Suppressor macrophage treated with lipopolysaccharide for 1 hour (primary cell): ENCODE measurements at regions not wholly inside any gene's neighbourhood (a gene's known extent, or its start where the extent isn't known, plus 50 kb on each side); places are given as distances from the start of the nearest gene placed in this dataset.

Source experiments
- DNase-seq, 3 donors: peaks; one replicate each; pipeline ENCODE4 v3.0.0-alpha.2; 2020 to 2022

DNA sequence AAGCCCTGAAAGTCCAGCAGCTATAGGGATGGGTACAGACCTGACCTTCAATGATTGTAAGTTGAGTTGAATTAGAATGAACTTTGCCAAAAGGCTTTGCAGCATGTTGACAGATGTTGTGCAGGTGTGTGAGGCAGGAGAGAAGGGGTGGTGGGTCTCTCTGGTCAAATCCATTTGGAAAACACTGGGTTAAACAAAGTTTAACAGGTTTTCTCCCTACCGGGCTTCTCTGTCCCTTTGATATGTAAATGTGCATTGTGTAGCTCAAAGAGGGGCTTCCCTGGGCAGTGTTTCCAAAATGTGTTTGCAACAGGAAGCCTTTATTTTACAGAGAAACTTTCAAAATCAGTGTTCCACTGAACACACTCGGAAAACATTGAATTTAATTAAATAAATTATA, 72.1 kb upstream of the BRINP1 start:
- no peak for DNase-seq

DNA sequence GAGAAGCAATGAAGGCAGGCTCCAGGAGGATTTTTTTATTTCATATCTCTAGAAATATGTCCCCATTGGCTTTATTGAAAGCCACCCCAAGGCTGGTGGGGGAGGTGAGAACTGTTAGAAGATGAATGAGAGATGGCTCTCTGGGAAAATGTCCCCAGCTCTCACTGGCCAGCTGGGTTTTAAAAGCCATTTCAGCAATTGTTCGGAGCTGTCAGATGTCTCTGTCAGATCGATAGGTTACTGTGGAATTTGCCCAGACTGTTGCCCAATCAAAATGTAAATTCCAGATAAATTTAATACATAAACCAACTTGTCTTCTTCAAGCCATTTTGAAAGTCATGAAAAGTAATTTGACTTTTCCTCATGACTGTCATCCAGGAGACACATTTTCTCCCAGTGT, 67.0 kb upstream of the BRINP1 start:
- no peak for DNase-seq

DNA sequence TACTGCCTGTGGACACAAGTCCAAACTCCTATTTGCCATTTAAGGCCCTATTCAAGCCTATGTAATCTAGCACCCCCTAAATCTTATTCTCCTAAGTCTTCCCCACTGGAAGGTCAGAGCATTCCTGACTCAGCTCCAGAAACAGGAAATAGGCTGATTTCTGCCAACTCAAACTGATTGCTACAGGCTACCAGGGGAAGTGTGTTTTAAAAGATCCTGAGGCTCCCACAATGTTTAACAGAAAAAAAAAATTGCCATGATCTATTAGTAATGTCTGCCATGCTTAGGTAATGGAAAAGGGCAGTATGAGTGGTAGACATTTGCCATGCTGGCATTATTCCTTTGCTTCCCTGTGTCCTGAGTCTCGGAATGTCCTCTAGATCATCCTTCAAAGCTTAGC, 65.8 kb upstream of the BRINP1 start:
- DNase-seq, result no peak

DNA sequence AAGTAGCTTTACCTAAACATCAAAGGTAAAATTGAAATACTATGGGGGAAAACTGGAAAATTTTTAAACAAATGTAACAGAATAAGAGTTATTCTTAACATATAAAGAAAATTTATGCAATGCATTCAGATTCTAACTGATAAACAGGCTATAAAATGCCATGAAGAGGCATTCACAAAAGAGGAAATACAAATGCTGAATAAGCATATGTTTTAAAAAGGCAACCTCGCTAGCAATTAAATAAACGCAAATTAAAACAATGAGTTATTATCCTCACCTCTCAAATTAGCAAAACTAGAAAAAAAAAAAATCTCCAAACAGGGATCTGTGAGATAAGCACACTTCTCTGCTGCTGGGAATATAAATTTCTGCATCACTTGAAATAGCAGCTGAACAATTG, 63.2 kb upstream of the BRINP1 start:
- no peak for DNase-seq

DNA sequence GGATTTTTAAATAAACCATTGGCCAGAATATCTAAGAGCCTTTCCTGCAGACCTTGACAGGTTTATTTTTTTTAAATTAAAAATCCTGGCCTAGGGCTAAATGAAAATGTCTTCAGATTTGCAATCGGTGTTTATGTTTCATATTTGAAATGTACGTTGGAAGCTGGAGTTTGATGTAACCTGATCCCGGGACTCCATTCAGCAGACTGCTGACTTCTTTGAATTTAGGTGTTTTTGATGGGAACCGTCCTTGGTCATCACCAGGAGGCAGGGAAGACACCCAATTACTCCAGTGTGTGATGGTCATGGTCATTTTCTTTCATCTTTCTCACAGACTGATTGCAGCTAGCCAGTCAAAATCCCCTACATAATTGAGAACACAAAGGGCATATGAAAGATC, 60.1 kb upstream of the BRINP1 start:
- DNase-seq, result no peak

DNA sequence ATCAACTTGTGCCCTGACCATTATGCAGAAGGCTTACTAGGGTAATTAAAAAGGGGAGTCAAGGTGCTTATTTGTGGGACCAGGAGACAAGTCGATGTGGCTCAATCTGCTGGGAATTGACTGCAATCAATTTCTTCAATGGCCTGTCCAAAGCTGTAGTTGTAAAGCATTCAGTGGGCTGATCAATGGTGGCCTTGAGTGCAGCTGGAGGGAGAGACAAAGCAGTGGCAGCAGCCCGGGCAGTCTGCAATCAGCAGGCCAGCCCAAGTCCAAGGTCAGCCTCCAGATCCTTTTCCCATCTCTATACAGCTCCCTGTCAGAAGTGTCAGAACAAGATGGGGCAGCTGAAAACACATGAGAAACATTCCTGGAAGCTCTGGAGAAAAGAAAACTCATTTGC, 51.0 kb upstream of the BRINP1 start:
- no peak for DNase-seq
